ENCODE measurements at regions not wholly inside any gene's neighbourhood (a gene's known extent, or its start where the extent isn't known, plus 50 kb on each side); places are given as distances from the start of the nearest gene placed in this dataset.
"Not testable (repeated sequence)": the region's sequence is repeated elsewhere in the genome, so short reads cannot be mapped to it uniquely, and the experiment has no call there.

GRCh38 chr16:16563962-16564361, 185.0 kb downstream of the NPIPA7 start:
- DNase-seq = not testable (repeated sequence)

- DNase-seq = not testable (repeated sequence)
These were observed 186.4 kb downstream of the NPIPA7 start for GRCh38 chr16:16565326-16565725.

GRCh38 chr16:16570055-16570454, 191.1 kb downstream of the NPIPA7 start:
- not testable (repeated sequence) for DNase-seq

- DNase-seq = not testable (repeated sequence)
These were observed 191.9 kb downstream of the NPIPA7 start for GRCh38 chr16:16570874-16571273.

GRCh38 chr16:16572130-16572774, 193.3 kb downstream of the NPIPA7 start:
- not testable (repeated sequence) for DNase-seq

- not testable (repeated sequence) for DNase-seq
These were observed 198.1 kb downstream of the NPIPA7 start for GRCh38 chr16:16577062-16577461.

GRCh38 chr16:16578701-16579100, 199.8 kb downstream of the NPIPA7 start:
- DNase-seq = no peak

GRCh38 chr16:16582916-16583315, 204.0 kb downstream of the NPIPA7 start:
- not testable (repeated sequence) for DNase-seq

- peak; percentile 16 for DNase-seq
These were observed 207.2 kb downstream of the NPIPA7 start for GRCh38 chr16:16586073-16586651.

- not testable (repeated sequence) for DNase-seq
These were observed 208.0 kb downstream of the NPIPA7 start for GRCh38 chr16:16586969-16587368.

- not testable (repeated sequence) for DNase-seq
These were observed 209.5 kb downstream of the NPIPA7 start for GRCh38 chr16:16588436-16588835.

GRCh38 chr16:16590654-16591318, 211.8 kb downstream of the NPIPA7 start:
- not testable (repeated sequence) for DNase-seq

GRCh38 chr16:16593156-16593863, 214.4 kb downstream of the NPIPA7 start:
- DNase-seq = not testable (repeated sequence)

GRCh38 chr16:16595029-16595718, 216.2 kb downstream of the NPIPA7 start:
- DNase-seq = not testable (repeated sequence)

- not testable (repeated sequence) for DNase-seq
These were observed 222.3 kb downstream of the NPIPA7 start for GRCh38 chr16:16601239-16601638.

- not testable (repeated sequence) for DNase-seq
These were observed 228.6 kb downstream of the NPIPA7 start for GRCh38 chr16:16607401-16608082.

- not testable (repeated sequence) for DNase-seq
These were observed 230.7 kb downstream of the NPIPA7 start for GRCh38 chr16:16609627-16610026.

GRCh38 chr16:16610389-16610967, 231.5 kb downstream of the NPIPA7 start:
- DNase-seq = not testable (repeated sequence)

GRCh38 chr16:16613212-16613611, 234.3 kb downstream of the NPIPA7 start:
- DNase-seq = not testable (repeated sequence)

GRCh38 chr16:16614484-16614883, 235.5 kb downstream of the NPIPA7 start:
- not testable (repeated sequence) for DNase-seq

GRCh38 chr16:16618963-16619465, 240.1 kb downstream of the NPIPA7 start:
- DNase-seq = not testable (repeated sequence)
